H9 (cell line): ENCODE measurements at regions not wholly inside any gene's neighbourhood (a gene's known extent, or its start where the extent isn't known, plus 50 kb on each side); places are given as distances from the start of the nearest gene placed in this dataset.

Experiments
- DNase-seq: peaks from one replicate; pipeline ENCODE4 v3.0.0-alpha.2; 2017
- H2AFZ ChIP-seq: one replicate; pipeline ENCODE4 v1.6.1; 2013; ENCODE audit warnings: mild to moderate bottlenecking, low read length, control low read depth, moderate library complexity
- H2AK5ac ChIP-seq: 2 replicates; pipeline ENCODE4 v1.6.1; 2013; ENCODE audit warnings: low read length, control low read depth, mixed read lengths; ENCODE audit not compliant: insufficient read length
- H2BK120ac ChIP-seq: one replicate; pipeline ENCODE4 v1.6.1; 2013; ENCODE audit warnings: low read depth, mild to moderate bottlenecking, low read length, control low read depth, inconsistent platforms; ENCODE audit not compliant: poor library complexity, severe bottlenecking
- H2BK12ac ChIP-seq: 2 replicates; pipeline ENCODE4 v1.6.1; 2013; ENCODE audit warnings: low read length, control low read depth, mixed read lengths, low read depth; ENCODE audit not compliant: insufficient read length
- H2BK15ac ChIP-seq: 2 replicates; pipeline ENCODE4 v1.6.1; 2013; ENCODE audit warnings: low read depth, low read length, control low read depth
- H2BK20ac ChIP-seq: one replicate; pipeline ENCODE4 v1.6.1; 2013; ENCODE audit warnings: low read depth, mild to moderate bottlenecking, low read length, control low read depth, inconsistent platforms; ENCODE audit not compliant: poor library complexity, severe bottlenecking
- H2BK5ac ChIP-seq: 2 replicates; pipeline ENCODE4 v1.6.1; 2013; ENCODE audit warnings: low read length, control low read depth, mixed read lengths; ENCODE audit not compliant: insufficient read length
- H3K14ac ChIP-seq: 2 replicates; pipeline ENCODE4 v1.6.1; 2013; ENCODE audit warnings: low read length, control low read depth; ENCODE audit not compliant: insufficient read depth
- H3K18ac ChIP-seq: 2 replicates; pipeline ENCODE4 v1.6.1; 2013; ENCODE audit warnings: low read depth, mild to moderate bottlenecking, mixed read lengths, low read length, control low read depth; ENCODE audit not compliant: insufficient read length
- H3K23ac ChIP-seq: 2 replicates; pipeline ENCODE4 v1.6.1; 2013; ENCODE audit warnings: low read length, control low read depth, mixed read lengths, low read depth; ENCODE audit not compliant: insufficient read length
- H3K23me2 ChIP-seq: 2 replicates; pipeline ENCODE4 v1.6.1; 2013; ENCODE audit warnings: low read depth, mild to moderate bottlenecking, mixed read lengths, low read length, control low read depth; ENCODE audit not compliant: insufficient read length, poor library complexity, severe bottlenecking
- H3K27ac ChIP-seq: 2 replicates; pipeline ENCODE4 v1.5.1; 2013; ENCODE audit warnings: low read length, control low read depth, mixed read lengths, low read depth; ENCODE audit not compliant: insufficient read length
- H3K27me3 ChIP-seq: 2 replicates; pipeline ENCODE4 v1.6.1; 2013; ENCODE audit warnings: low read length, control low read depth, inconsistent platforms; ENCODE audit not compliant: insufficient read depth
- H3K4ac ChIP-seq: 2 replicates; pipeline ENCODE4 v1.6.1; 2013; ENCODE audit warnings: low read depth, mild to moderate bottlenecking, control low read depth, inconsistent platforms, low read length, moderate library complexity
- H3K4me1 ChIP-seq: 2 replicates; pipeline ENCODE4 v1.6.1; 2013; ENCODE audit warnings: low read length, control low read depth, inconsistent platforms; ENCODE audit not compliant: insufficient read depth
- H3K4me2 ChIP-seq: 2 replicates; pipeline ENCODE4 v1.6.1; 2013; ENCODE audit warnings: low read length, control low read depth, mixed read lengths; ENCODE audit not compliant: insufficient read length, insufficient read depth
- H3K56ac ChIP-seq: 2 replicates; pipeline ENCODE4 v1.6.1; 2013; ENCODE audit warnings: low read depth, mild to moderate bottlenecking, mixed read lengths, low read length, control low read depth; ENCODE audit not compliant: insufficient read length
- H3K79me1 ChIP-seq: 2 replicates; pipeline ENCODE4 v1.6.1; 2013; ENCODE audit warnings: low read depth, mild to moderate bottlenecking, moderate library complexity, low read length, control low read depth, inconsistent platforms; ENCODE audit not compliant: insufficient read depth, poor library complexity, severe bottlenecking
- H3K79me2 ChIP-seq: 2 replicates; pipeline ENCODE4 v1.6.1; 2013; ENCODE audit warnings: low read length, control low read depth, inconsistent platforms; ENCODE audit not compliant: insufficient read depth
- H3K9ac ChIP-seq: 2 replicates; pipeline ENCODE4 v1.6.1; 2013; ENCODE audit warnings: low read length, control low read depth, mixed read lengths; ENCODE audit not compliant: insufficient read length; ENCODE audit errors: extremely low read depth
- H3K9me3 ChIP-seq: one replicate; pipeline ENCODE4 v1.6.1; 2013; ENCODE audit warnings: low read depth, low read length, inconsistent platforms; ENCODE audit not compliant: control insufficient read depth
- H3T11ph ChIP-seq: one replicate; pipeline ENCODE4 v1.6.1; 2013; ENCODE audit warnings: mild to moderate bottlenecking, low read length, control low read depth, inconsistent platforms
- H4K20me1 ChIP-seq: one replicate; pipeline ENCODE4 v1.6.1; 2013; ENCODE audit not compliant: control insufficient read depth, insufficient read length, insufficient read depth
- H4K5ac ChIP-seq: 2 replicates; pipeline ENCODE4 v1.6.1; 2013; ENCODE audit warnings: low read depth, mild to moderate bottlenecking, mixed read lengths, low read length, control low read depth; ENCODE audit not compliant: insufficient read length
- H4K8ac ChIP-seq: replicated peaks from 2 replicates; pipeline ENCODE4 v1.6.1; 2013; ENCODE audit warnings: low read length, control low read depth, mixed read lengths, low read depth; ENCODE audit not compliant: insufficient read length
- H4K91ac ChIP-seq: 2 replicates; pipeline ENCODE4 v1.6.1; 2013; ENCODE audit warnings: low read depth, mild to moderate bottlenecking, moderate library complexity, mixed read lengths, low read length, control low read depth; ENCODE audit not compliant: insufficient read length
- H3K27ac Mint-ChIP-seq, 3 experiments: 2 replicates in 2 of 3; 3 replicates in 1 of 3; pipeline ENCODE4 v1.8.0; 2020 to 2021; ENCODE audit warnings: mixed read lengths in 3 of 3, mild to moderate bottlenecking in 1 of 3, moderate library complexity in 1 of 3
- H3K27me3 Mint-ChIP-seq: 2 replicates; pipeline ENCODE4 v1.8.0; 2021; ENCODE audit warnings: low read depth, mild to moderate bottlenecking, moderate library complexity, mixed read lengths
- H3K36me3 Mint-ChIP-seq, 3 experiments: 2 replicates in 2 of 3; 3 replicates in 1 of 3; pipeline ENCODE4 v1.8.0; 2020 to 2021; ENCODE audit warnings: low read depth in 3 of 3, mixed read lengths in 3 of 3; ENCODE audit not compliant: insufficient read depth in 1 of 3
- H3K4me1 Mint-ChIP-seq, 2 experiments: 2 replicates each; pipeline ENCODE4 v1.8.0; 2020; ENCODE audit warnings: mixed read lengths in 2 of 2
- H3K4me3 Mint-ChIP-seq, 2 experiments: 2 replicates in 1 of 2; 3 replicates in 1 of 2; pipeline ENCODE4 v1.8.0; 2020 to 2021; ENCODE audit warnings: mild to moderate bottlenecking in 2 of 2, mixed read lengths in 2 of 2, moderate library complexity in 1 of 2
- H3K9me3 Mint-ChIP-seq, 2 experiments: 2 replicates in 1 of 2; 3 replicates in 1 of 2; pipeline ENCODE4 v1.8.0; 2020; ENCODE audit warnings: mild to moderate bottlenecking in 2 of 2, mixed read lengths in 2 of 2, moderate library complexity in 1 of 2
- CTCF ChIP-seq: fragments of 200-600 bp; sonication (generic); conservative IDR thresholded peaks from 3 replicates; pipeline ENCODE4 v1.8.0; 2021; ENCODE audit warnings: antibody characterized with exemption, mild to moderate bottlenecking
- WGBS: extraction: QIAGEN DNeasy Blood & Tissue Kit; methylation state at CpG from one replicate; pipeline ENCODE4 v1.1.7; 2013; ENCODE audit warnings: missing lambda C conversion rate, low lambda C conversion rate, mixed read lengths; ENCODE audit not compliant: insufficient read length; ENCODE audit errors: extremely low coverage; 5-methylcytosine and 5-hydroxymethylcytosine counted together

DNA sequence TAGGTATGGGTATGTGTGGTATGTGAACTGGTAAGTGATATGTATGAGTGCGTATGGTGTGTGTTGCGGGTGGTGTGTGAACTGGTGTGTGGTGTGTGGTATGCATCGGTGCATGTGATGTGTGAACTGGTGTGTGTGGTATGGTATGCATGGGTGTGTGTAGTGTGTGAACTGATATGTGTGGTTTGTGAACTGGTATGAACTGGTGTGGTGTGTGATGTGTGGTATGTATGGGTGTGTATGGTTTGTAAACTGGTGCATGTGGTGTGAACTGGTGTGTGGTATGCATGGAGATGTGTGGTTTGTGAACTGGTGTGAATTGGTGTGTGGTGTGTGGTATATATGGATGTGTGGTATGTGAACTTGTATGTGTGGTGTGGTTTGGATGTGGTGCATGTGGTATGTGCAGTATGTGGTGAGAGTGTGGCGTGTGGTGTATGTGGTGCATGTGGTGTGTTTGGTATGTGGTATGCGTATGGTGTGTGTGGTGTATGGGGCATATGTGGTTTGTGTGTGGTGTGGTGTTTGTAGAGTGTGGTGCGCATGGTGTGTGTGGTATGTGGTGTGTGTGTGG, 208.9 kb upstream of the TNP1 start:
- TF ChIP-seq CTCF, result no peak
- H2BK12ac ChIP-seq, result no peak overlapping the region
- H3K4me1 ChIP-seq, result peaks cover under 1% of the 10 kb centered on the region; the same call in 1 of the 2 replicates
- H2BK120ac ChIP-seq, result no peak overlapping the region
- Mint-ChIP-seq H3K36me3 (no peaks in the 10 kb centered on the region), H3K4me1 (peaks cover 7 to 8% of the 10 kb centered on the region in 2 experiments), H3K9me3 (peaks cover 3 to 5% of the 10 kb centered on the region in 2 experiments; a peak in 3 of 5 replicates), H3K27me3 (no peaks in the 10 kb centered on the region), H3K4me3 (no peak overlapping the region), H3K27ac (no peak overlapping the region)
- no peak overlapping the region for H2AFZ ChIP-seq
- H2BK5ac ChIP-seq, result no peak overlapping the region
- no peak overlapping the region for H2AK5ac ChIP-seq
- H3K79me1 ChIP-seq, result no peaks in the 10 kb centered on the region
- no peak overlapping the region for H3K9ac ChIP-seq
- no peak overlapping the region for H3K18ac ChIP-seq
- no peak overlapping the region for H4K91ac ChIP-seq
- H3K27me3 ChIP-seq, result no peaks in the 10 kb centered on the region
- 98% methylated on average over 5 of the region's 6 CpGs for WGBS
- H3K4me2 ChIP-seq, result no peak overlapping the region
- H2BK20ac ChIP-seq, result no peak overlapping the region
- H3T11ph ChIP-seq, result no peak overlapping the region
- H4K5ac ChIP-seq, result no peak overlapping the region
- no peaks in the 10 kb centered on the region for H3K79me2 ChIP-seq
- H2BK15ac ChIP-seq, result no peak overlapping the region
- H3K23me2 ChIP-seq, result no peaks in the 10 kb centered on the region
- H4K20me1 ChIP-seq, result no peaks in the 10 kb centered on the region
- no peak for DNase-seq
- no peak overlapping the region for H3K4ac ChIP-seq
- H3K14ac ChIP-seq, result no peak overlapping the region
- no peaks in the 10 kb centered on the region for H3K9me3 ChIP-seq
- no peak overlapping the region for H4K8ac ChIP-seq
- H3K27ac ChIP-seq, result no peak overlapping the region
- no peak overlapping the region for H3K23ac ChIP-seq
- H3K56ac ChIP-seq, result no peak overlapping the region
